ENCODE measurements at regions not wholly inside any gene's neighbourhood (a gene's known extent, or its start where the extent isn't known, plus 50 kb on each side); places are given as distances from the start of the nearest gene placed in this dataset.
"Not testable (repeated sequence)": the region's sequence is repeated elsewhere in the genome, so short reads cannot be mapped to it uniquely, and the experiment has no call there.

- not testable (repeated sequence) for DNase-seq (ENCODE audit: low read depth, low spot score)
Measured at GRCh38 chr10:90118567-90118966, 417.2 kb downstream of the KIF20B start.

GRCh38 chr10:90119631-90120280, 418.4 kb downstream of the KIF20B start:
- not testable (repeated sequence) for DNase-seq (ENCODE audit: low read depth, low spot score)

GRCh38 chr10:90125456-90126255, 424.3 kb downstream of the KIF20B start:
- no peak for DNase-seq (ENCODE audit: low read depth, low spot score)

GRCh38 chr10:90126256-90126595, 424.8 kb downstream of the KIF20B start:
- DNase-seq (ENCODE audit: low read depth, low spot score): no peak

- DNase-seq (ENCODE audit: low read depth, low spot score): no peak
Measured at GRCh38 chr10:90130321-90131086, 429.1 kb downstream of the KIF20B start.

GRCh38 chr10:90133606-90134005, 432.2 kb downstream of the KIF20B start:
- DNase-seq (ENCODE audit: low read depth, low spot score): no peak

GRCh38 chr10:90136731-90137316, 435.4 kb downstream of the KIF20B start:
- DNase-seq (ENCODE audit: low read depth, low spot score): no peak

- no peak for DNase-seq (ENCODE audit: low read depth, low spot score)
Measured at GRCh38 chr10:90138844-90139243, 437.5 kb downstream of the KIF20B start.

- no peak for DNase-seq (ENCODE audit: low read depth, low spot score)
Measured at GRCh38 chr10:90141791-90142190, 440.4 kb downstream of the KIF20B start.

- no peak for DNase-seq (ENCODE audit: low read depth, low spot score)
Measured at GRCh38 chr10:90143937-90144336, 442.5 kb downstream of the KIF20B start.

GRCh38 chr10:90148116-90148855, 446.9 kb downstream of the KIF20B start:
- DNase-seq (ENCODE audit: low read depth, low spot score): no peak

GRCh38 chr10:90149563-90149962, 448.2 kb downstream of the KIF20B start:
- no peak for DNase-seq (ENCODE audit: low read depth, low spot score)

- DNase-seq (ENCODE audit: low read depth, low spot score): no peak
Measured at GRCh38 chr10:90162271-90162853, 461.0 kb downstream of the KIF20B start.

GRCh38 chr10:90167174-90168064, 466.0 kb downstream of the KIF20B start:
- DNase-seq (ENCODE audit: low read depth, low spot score): no peak

- no peak for DNase-seq (ENCODE audit: low read depth, low spot score)
Measured at GRCh38 chr10:90168244-90168643, 466.9 kb downstream of the KIF20B start.

GRCh38 chr10:90171014-90171722, 469.8 kb downstream of the KIF20B start:
- no peak for DNase-seq (ENCODE audit: low read depth, low spot score)

GRCh38 chr10:90174531-90174930, 473.1 kb downstream of the KIF20B start:
- DNase-seq (ENCODE audit: low read depth, low spot score): no peak

- DNase-seq (ENCODE audit: low read depth, low spot score): no peak
Measured at GRCh38 chr10:90175161-90175681, 473.8 kb downstream of the KIF20B start.

Measured in pulmonary artery endothelial cell (primary cell).